GM18519 (cell line): ENCODE measurements at regions not wholly inside any gene's neighbourhood (a gene's known extent, or its start where the extent isn't known, plus 50 kb on each side); places are given as distances from the start of the nearest gene placed in this dataset.

Source experiments
- ATAC-seq: cut with Tn5 transposase; IDR thresholded peaks from one replicate; pipeline ENCODE4 v1.9.1; 2021; ENCODE audit warnings: mild to moderate bottlenecking, moderate library complexity; ENCODE audit not compliant: unreplicated experiment, low FRiP score

- no peak for ATAC-seq
These were observed 975.7 kb upstream of the PRMT6 start for GRCh38 chr1:106080608-106081325.

GRCh38 chr1:106111044-106111443 lies 945.4 kb upstream of the PRMT6 start:
- no peak for ATAC-seq

GRCh38 chr1:106113851-106114250 lies 942.6 kb upstream of the PRMT6 start:
- no peak for ATAC-seq

GRCh38 chr1:106120789-106121188 lies 935.7 kb upstream of the PRMT6 start:
- no peak for ATAC-seq

GRCh38 chr1:106121728-106122127 lies 934.7 kb upstream of the PRMT6 start:
- ATAC-seq, result no peak

GRCh38 chr1:106134561-106134960 lies 921.9 kb upstream of the PRMT6 start:
- ATAC-seq, result no peak

- ATAC-seq, result no peak
These were observed 883.4 kb upstream of the PRMT6 start for GRCh38 chr1:106173101-106173500.

- no peak for ATAC-seq
These were observed 877.7 kb upstream of the PRMT6 start for GRCh38 chr1:106178791-106179190.

GRCh38 chr1:106181866-106182265 lies 874.6 kb upstream of the PRMT6 start:
- ATAC-seq, result no peak

- ATAC-seq, result no peak
These were observed 871.4 kb upstream of the PRMT6 start for GRCh38 chr1:106185089-106185488.

GRCh38 chr1:106189780-106190179 lies 866.7 kb upstream of the PRMT6 start:
- ATAC-seq, result no peak

- no peak for ATAC-seq
These were observed 862.3 kb upstream of the PRMT6 start for GRCh38 chr1:106194206-106194605.

- no peak for ATAC-seq
These were observed 855.8 kb upstream of the PRMT6 start for GRCh38 chr1:106200711-106201110.

- ATAC-seq, result no peak
These were observed 849.3 kb upstream of the PRMT6 start for GRCh38 chr1:106207185-106207584.

GRCh38 chr1:106217765-106218164 lies 838.7 kb upstream of the PRMT6 start:
- no peak for ATAC-seq

- ATAC-seq, result no peak
These were observed 834.1 kb upstream of the PRMT6 start for GRCh38 chr1:106222403-106222802.

- no peak for ATAC-seq
These were observed 833.3 kb upstream of the PRMT6 start for GRCh38 chr1:106223213-106223612.

- ATAC-seq, result no peak
These were observed 832.0 kb upstream of the PRMT6 start for GRCh38 chr1:106224426-106224825.

- no peak for ATAC-seq
These were observed 831.1 kb upstream of the PRMT6 start for GRCh38 chr1:106225403-106225802.

- no peak for ATAC-seq
These were observed 829.9 kb upstream of the PRMT6 start for GRCh38 chr1:106226550-106226949.

- ATAC-seq, result no peak
These were observed 824.3 kb upstream of the PRMT6 start for GRCh38 chr1:106232128-106232527.

- no peak for ATAC-seq
These were observed 823.0 kb upstream of the PRMT6 start for GRCh38 chr1:106233511-106233910.

GRCh38 chr1:106249365-106249764 lies 807.1 kb upstream of the PRMT6 start:
- peak; percentile 80 for ATAC-seq
